GM23338 (cell line): ENCODE measurements at regions not wholly inside any gene's neighbourhood (a gene's known extent, or its start where the extent isn't known, plus 50 kb on each side); places are given as distances from the start of the nearest gene placed in this dataset.

Experiments used
- ATAC-seq: fragments of 200-7000 bp; cut with Tn5 transposase; 3 replicates; pipeline ENCODE4 v1.9.1; 2020
- DNase-seq: peaks from one replicate; pipeline ENCODE4 v3.0.0-alpha.2; 2015; ENCODE audit warnings: low spot score
- H2AFZ ChIP-seq: fragments of 200-600 bp; sonication (generic); 2 replicates; pipeline ENCODE4 v1.8.0; 2016; ENCODE audit warnings: antibody characterized with exemption, mild to moderate bottlenecking, moderate library complexity
- H3F3A ChIP-seq: fragments of 200-600 bp; sonication (generic); replicated peaks from 2 replicates; pipeline ENCODE4 v1.8.0; 2017; ENCODE audit warnings: antibody characterized with exemption, mixed run types, low read depth
- H3K27ac ChIP-seq: fragments of 200-600 bp; sonication (generic); 2 replicates; pipeline ENCODE4 v1.6.1; 2016; ENCODE audit warnings: low read depth
- H3K27me3 ChIP-seq: fragments of 200-600 bp; sonication (generic); 2 replicates; pipeline ENCODE4 v1.8.0; 2016; ENCODE audit warnings: mild to moderate bottlenecking, mixed run types, moderate library complexity; ENCODE audit not compliant: insufficient read depth
- H3K36me3 ChIP-seq: fragments of 200-600 bp; sonication (generic); 2 replicates; pipeline ENCODE4 v1.8.0; 2016; ENCODE audit warnings: mild to moderate bottlenecking; ENCODE audit not compliant: insufficient read depth
- H3K4me1 ChIP-seq: fragments of 200-600 bp; sonication (generic); 2 replicates; pipeline ENCODE4 v1.8.0; 2016; ENCODE audit warnings: mild to moderate bottlenecking, moderate library complexity; ENCODE audit not compliant: insufficient read depth
- H3K4me2 ChIP-seq: fragments of 200-600 bp; sonication (generic); 2 replicates; pipeline ENCODE4 v1.7.1; 2017; ENCODE audit warnings: mixed run types
- H3K4me3 ChIP-seq: fragments of 200-600 bp; sonication (generic); 2 replicates; pipeline ENCODE4 v1.6.1; 2016; ENCODE audit warnings: mixed run types
- H3K79me2 ChIP-seq: fragments of 200-600 bp; sonication (generic); replicated peaks from 2 replicates; pipeline ENCODE4 v1.8.0; 2017; ENCODE audit warnings: mild to moderate bottlenecking; ENCODE audit not compliant: insufficient read depth
- H3K9me2 ChIP-seq: fragments of 200-600 bp; sonication (generic); 2 replicates; pipeline ENCODE4 v1.8.0; 2017; ENCODE audit not compliant: insufficient read depth
- H4K20me1 ChIP-seq: fragments of 200-600 bp; sonication (generic); replicated peaks from 2 replicates; pipeline ENCODE4 v1.8.0; 2017; ENCODE audit warnings: mild to moderate bottlenecking; ENCODE audit not compliant: insufficient read depth
- H3K27ac Mint-ChIP-seq: 2 replicates; pipeline ENCODE4 v1.8.0; 2020; ENCODE audit warnings: inconsistent platforms, mild to moderate bottlenecking, moderate library complexity, mixed read lengths
- H3K27me3 Mint-ChIP-seq: 3 replicates; pipeline ENCODE4 v1.8.0; 2022; ENCODE audit warnings: low read depth, mild to moderate bottlenecking, moderate library complexity, mixed read lengths, inconsistent platforms; ENCODE audit not compliant: insufficient read depth, poor library complexity
- H3K36me3 Mint-ChIP-seq: 3 replicates; pipeline ENCODE4 v1.8.0; 2021; ENCODE audit warnings: low read depth, mild to moderate bottlenecking, inconsistent platforms, moderate library complexity, mixed read lengths
- H3K4me1 Mint-ChIP-seq: 3 replicates; pipeline ENCODE4 v1.8.0; 2020; ENCODE audit warnings: mild to moderate bottlenecking, inconsistent platforms, mixed read lengths
- H3K4me3 Mint-ChIP-seq: 3 replicates; pipeline ENCODE4 v1.8.0; 2021; ENCODE audit warnings: moderate library complexity, mild to moderate bottlenecking, inconsistent platforms, mixed read lengths
- H3K9me3 Mint-ChIP-seq: 3 replicates; pipeline ENCODE4 v1.8.0; 2020; ENCODE audit warnings: moderate library complexity, mild to moderate bottlenecking, inconsistent platforms, mixed read lengths
- CREB1 ChIP-seq: fragments of 250-450 bp; sonication (Bioruptor Pico); IDR thresholded peaks from 2 replicates; pipeline ENCODE4 v1.5.0; 2020; ENCODE audit warnings: low read depth, mild to moderate bottlenecking, moderate library complexity
- EZH2 ChIP-seq: fragments of 200-600 bp; sonication (generic); IDR thresholded peaks from one replicate; pipeline ENCODE4 v1.8.0; 2017; ENCODE audit warnings: antibody characterized with exemption, mild to moderate bottlenecking, low read depth; ENCODE audit not compliant: unreplicated experiment
- EZH2phosphoT487 ChIP-seq: fragments of 200-600 bp; sonication (generic); IDR thresholded peaks from one replicate; pipeline ENCODE4 v1.8.1; 2018; ENCODE audit warnings: antibody characterized with exemption; ENCODE audit not compliant: unreplicated experiment
- JUNB ChIP-seq: IDR thresholded peaks from one replicate; pipeline ENCODE4 v1.6.1; 2016; ENCODE audit warnings: antibody characterized with exemption; ENCODE audit not compliant: unreplicated experiment
- NANOG ChIP-seq: IDR thresholded peaks from 2 replicates; pipeline ENCODE4 v1.6.1; 2016; ENCODE audit warnings: antibody characterized with exemption, borderline replicate concordance
- POLR2AphosphoS5 ChIP-seq: IDR thresholded peaks from 2 replicates; pipeline ENCODE4 v1.6.1; 2016; ENCODE audit warnings: antibody characterized with exemption, low read depth
- STAT1 ChIP-seq: IDR thresholded peaks from one replicate; pipeline ENCODE4 v1.6.1; 2016; ENCODE audit warnings: antibody characterized with exemption; ENCODE audit not compliant: unreplicated experiment
- ZNF114 ChIP-seq: fragments of 250-450 bp; sonication (Bioruptor Pico); IDR thresholded peaks from 2 replicates; pipeline ENCODE4 v1.5.0; 2020; ENCODE audit warnings: mild to moderate bottlenecking, moderate library complexity
- ZNF331 ChIP-seq: fragments of 250-450 bp; sonication (Bioruptor Pico); IDR thresholded peaks from 2 replicates; pipeline ENCODE4 v1.5.0; 2020; ENCODE audit warnings: low read depth, mild to moderate bottlenecking, moderate library complexity
- TF ChIP-seq, protein P1 (sequence below): fragments of 250-450 bp; sonication (Bioruptor Pico); IDR thresholded peaks from 2 replicates; pipeline ENCODE4 v1.5.0; 2020; ENCODE audit warnings: mild to moderate bottlenecking, moderate library complexity
- TF ChIP-seq, protein P2 (sequence below): IDR thresholded peaks from one replicate; pipeline ENCODE4 v1.6.1; 2018; ENCODE audit warnings: antibody characterized with exemption; ENCODE audit not compliant: unreplicated experiment
- TF ChIP-seq, protein P3 (sequence below), 2 experiments: fragments of 200-600 bp in 1 of 2; sonication (generic) in 1 of 2; conservative IDR thresholded peaks; 2 replicates each; pipeline versions ENCODE4 v1.5.1 to v1.6.1; 2016 to 2017; ENCODE audit warnings: antibody characterized with exemption in 2 of 2, low read depth in 2 of 2, mild to moderate bottlenecking in 2 of 2, moderate library complexity in 1 of 2
- TF ChIP-seq, protein P4 (sequence below): IDR thresholded peaks from 2 replicates; pipeline ENCODE4 v1.6.1; 2016; ENCODE audit warnings: antibody characterized with exemption

DNA sequence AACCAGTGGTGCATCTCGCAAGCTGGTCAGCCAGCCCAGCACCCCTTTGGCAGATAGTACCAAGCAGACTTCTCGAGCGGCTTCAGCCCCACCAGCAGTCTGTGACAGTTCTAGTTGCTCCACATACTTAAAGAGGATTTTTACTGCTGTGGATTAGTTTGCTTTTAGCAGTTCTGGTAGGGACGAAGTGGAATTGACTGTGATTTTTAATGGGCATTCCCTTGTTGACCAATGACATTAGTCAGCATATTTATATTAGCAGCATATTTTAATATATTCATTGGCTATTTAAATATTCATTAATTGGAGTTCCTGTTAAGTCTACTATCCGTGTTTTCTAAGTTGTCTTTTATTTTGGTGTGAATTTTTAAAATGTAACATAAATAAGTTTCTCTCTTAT, 500.9 kb upstream of the FAT1 start:
- Histone ChIP-seq H4K20me1 (no peaks in the 10 kb centered on the region), H3K4me3 (no peak overlapping the region), H3K27me3 (no peaks in the 10 kb centered on the region), H3K36me3 (no peaks in the 10 kb centered on the region), H3K79me2 (no peaks in the 10 kb centered on the region), H3K4me2 (no peak overlapping the region), H3F3A (no peaks in the 10 kb centered on the region), H2AFZ (no peak overlapping the region), H3K4me1 (no peaks in the 10 kb centered on the region), H3K9me2 (no peaks in the 10 kb centered on the region), H3K27ac (no peak overlapping the region)
- Mint-ChIP-seq H3K4me1 (peaks cover 3% of the 10 kb centered on the region; the same call in 1 of the 3 replicates), H3K4me3 (no peak overlapping the region), H3K36me3 (no peaks in the 10 kb centered on the region), H3K27ac (no peak overlapping the region), H3K9me3 (no peaks in the 10 kb centered on the region), H3K27me3 (no peaks in the 10 kb centered on the region)
- no peak for ATAC-seq
- no peak for TF ChIP-seq STAT1
- TF ChIP-seq, protein P1, sequence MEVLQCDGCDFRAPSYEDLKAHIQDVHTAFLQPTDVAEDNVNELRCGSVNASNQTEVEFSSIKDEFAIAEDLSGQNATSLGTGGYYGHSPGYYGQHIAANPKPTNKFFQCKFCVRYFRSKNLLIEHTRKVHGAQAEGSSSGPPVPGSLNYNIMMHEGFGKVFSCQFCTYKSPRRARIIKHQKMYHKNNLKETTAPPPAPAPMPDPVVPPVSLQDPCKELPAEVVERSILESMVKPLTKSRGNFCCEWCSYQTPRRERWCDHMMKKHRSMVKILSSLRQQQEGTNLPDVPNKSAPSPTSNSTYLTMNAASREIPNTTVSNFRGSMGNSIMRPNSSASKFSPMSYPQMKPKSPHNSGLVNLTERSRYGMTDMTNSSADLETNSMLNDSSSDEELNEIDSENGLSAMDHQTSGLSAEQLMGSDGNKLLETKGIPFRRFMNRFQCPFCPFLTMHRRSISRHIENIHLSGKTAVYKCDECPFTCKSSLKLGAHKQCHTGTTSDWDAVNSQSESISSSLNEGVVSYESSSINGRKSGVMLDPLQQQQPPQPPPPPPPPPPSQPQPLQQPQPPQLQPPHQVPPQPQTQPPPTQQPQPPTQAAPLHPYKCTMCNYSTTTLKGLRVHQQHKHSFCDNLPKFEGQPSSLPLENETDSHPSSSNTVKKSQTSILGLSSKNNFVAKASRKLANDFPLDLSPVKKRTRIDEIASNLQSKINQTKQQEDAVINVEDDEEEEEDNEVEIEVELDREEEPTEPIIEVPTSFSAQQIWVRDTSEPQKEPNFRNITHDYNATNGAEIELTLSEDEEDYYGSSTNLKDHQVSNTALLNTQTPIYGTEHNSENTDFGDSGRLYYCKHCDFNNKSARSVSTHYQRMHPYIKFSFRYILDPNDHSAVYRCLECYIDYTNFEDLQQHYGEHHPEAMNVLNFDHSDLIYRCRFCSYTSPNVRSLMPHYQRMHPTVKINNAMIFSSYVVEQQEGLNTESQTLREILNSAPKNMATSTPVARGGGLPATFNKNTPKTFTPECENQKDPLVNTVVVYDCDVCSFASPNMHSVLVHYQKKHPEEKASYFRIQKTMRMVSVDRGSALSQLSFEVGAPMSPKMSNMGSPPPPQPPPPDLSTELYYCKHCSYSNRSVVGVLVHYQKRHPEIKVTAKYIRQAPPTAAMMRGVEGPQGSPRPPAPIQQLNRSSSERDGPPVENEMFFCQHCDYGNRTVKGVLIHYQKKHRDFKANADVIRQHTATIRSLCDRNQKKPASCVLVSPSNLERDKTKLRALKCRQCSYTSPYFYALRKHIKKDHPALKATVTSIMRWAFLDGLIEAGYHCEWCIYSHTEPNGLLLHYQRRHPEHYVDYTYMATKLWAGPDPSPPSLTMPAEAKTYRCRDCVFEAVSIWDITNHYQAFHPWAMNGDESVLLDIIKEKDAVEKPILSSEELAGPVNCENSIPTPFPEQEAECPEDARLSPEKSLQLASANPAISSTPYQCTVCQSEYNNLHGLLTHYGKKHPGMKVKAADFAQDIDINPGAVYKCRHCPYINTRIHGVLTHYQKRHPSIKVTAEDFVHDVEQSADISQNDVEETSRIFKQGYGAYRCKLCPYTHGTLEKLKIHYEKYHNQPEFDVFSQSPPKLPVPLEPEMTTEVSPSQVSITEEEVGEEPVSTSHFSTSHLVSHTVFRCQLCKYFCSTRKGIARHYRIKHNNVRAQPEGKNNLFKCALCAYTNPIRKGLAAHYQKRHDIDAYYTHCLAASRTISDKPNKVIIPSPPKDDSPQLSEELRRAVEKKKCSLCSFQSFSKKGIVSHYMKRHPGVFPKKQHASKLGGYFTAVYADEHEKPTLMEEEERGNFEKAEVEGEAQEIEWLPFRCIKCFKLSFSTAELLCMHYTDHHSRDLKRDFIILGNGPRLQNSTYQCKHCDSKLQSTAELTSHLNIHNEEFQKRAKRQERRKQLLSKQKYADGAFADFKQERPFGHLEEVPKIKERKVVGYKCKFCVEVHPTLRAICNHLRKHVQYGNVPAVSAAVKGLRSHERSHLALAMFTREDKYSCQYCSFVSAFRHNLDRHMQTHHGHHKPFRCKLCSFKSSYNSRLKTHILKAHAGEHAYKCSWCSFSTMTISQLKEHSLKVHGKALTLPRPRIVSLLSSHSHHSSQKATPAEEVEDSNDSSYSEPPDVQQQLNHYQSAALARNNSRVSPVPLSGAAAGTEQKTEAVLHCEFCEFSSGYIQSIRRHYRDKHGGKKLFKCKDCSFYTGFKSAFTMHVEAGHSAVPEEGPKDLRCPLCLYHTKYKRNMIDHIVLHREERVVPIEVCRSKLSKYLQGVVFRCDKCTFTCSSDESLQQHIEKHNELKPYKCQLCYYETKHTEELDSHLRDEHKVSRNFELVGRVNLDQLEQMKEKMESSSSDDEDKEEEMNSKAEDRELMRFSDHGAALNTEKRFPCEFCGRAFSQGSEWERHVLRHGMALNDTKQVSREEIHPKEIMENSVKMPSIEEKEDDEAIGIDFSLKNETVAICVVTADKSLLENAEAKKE (CRISPR knock-in tag): no peak
- no peak for TF ChIP-seq POLR2AphosphoS5
- TF ChIP-seq, protein P2, sequence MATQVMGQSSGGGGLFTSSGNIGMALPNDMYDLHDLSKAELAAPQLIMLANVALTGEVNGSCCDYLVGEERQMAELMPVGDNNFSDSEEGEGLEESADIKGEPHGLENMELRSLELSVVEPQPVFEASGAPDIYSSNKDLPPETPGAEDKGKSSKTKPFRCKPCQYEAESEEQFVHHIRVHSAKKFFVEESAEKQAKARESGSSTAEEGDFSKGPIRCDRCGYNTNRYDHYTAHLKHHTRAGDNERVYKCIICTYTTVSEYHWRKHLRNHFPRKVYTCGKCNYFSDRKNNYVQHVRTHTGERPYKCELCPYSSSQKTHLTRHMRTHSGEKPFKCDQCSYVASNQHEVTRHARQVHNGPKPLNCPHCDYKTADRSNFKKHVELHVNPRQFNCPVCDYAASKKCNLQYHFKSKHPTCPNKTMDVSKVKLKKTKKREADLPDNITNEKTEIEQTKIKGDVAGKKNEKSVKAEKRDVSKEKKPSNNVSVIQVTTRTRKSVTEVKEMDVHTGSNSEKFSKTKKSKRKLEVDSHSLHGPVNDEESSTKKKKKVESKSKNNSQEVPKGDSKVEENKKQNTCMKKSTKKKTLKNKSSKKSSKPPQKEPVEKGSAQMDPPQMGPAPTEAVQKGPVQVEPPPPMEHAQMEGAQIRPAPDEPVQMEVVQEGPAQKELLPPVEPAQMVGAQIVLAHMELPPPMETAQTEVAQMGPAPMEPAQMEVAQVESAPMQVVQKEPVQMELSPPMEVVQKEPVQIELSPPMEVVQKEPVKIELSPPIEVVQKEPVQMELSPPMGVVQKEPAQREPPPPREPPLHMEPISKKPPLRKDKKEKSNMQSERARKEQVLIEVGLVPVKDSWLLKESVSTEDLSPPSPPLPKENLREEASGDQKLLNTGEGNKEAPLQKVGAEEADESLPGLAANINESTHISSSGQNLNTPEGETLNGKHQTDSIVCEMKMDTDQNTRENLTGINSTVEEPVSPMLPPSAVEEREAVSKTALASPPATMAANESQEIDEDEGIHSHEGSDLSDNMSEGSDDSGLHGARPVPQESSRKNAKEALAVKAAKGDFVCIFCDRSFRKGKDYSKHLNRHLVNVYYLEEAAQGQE: no peak
- TF ChIP-seq JUNB: no peak
- TF ChIP-seq ZNF114 (CRISPR knock-in tag): no peak
- no peak for TF ChIP-seq CREB1 (CRISPR knock-in tag)
- no peak for TF ChIP-seq EZH2phosphoT487
- TF ChIP-seq, protein P3, sequence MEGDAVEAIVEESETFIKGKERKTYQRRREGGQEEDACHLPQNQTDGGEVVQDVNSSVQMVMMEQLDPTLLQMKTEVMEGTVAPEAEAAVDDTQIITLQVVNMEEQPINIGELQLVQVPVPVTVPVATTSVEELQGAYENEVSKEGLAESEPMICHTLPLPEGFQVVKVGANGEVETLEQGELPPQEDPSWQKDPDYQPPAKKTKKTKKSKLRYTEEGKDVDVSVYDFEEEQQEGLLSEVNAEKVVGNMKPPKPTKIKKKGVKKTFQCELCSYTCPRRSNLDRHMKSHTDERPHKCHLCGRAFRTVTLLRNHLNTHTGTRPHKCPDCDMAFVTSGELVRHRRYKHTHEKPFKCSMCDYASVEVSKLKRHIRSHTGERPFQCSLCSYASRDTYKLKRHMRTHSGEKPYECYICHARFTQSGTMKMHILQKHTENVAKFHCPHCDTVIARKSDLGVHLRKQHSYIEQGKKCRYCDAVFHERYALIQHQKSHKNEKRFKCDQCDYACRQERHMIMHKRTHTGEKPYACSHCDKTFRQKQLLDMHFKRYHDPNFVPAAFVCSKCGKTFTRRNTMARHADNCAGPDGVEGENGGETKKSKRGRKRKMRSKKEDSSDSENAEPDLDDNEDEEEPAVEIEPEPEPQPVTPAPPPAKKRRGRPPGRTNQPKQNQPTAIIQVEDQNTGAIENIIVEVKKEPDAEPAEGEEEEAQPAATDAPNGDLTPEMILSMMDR (conservative IDR thresholded peaks at IDR 0.05; ENCODE audit: low read depth in 2 of 2): no peak
- TF ChIP-seq NANOG: no peak
- TF ChIP-seq, protein P4, sequence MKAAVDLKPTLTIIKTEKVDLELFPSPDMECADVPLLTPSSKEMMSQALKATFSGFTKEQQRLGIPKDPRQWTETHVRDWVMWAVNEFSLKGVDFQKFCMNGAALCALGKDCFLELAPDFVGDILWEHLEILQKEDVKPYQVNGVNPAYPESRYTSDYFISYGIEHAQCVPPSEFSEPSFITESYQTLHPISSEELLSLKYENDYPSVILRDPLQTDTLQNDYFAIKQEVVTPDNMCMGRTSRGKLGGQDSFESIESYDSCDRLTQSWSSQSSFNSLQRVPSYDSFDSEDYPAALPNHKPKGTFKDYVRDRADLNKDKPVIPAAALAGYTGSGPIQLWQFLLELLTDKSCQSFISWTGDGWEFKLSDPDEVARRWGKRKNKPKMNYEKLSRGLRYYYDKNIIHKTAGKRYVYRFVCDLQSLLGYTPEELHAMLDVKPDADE: no peak
- TF ChIP-seq ZNF331 (CRISPR knock-in tag): no peak
- no peak for TF ChIP-seq EZH2
- DNase-seq: no peak
